ENCODE measurements at regions not wholly inside any gene's neighbourhood (a gene's known extent, or its start where the extent isn't known, plus 50 kb on each side); places are given as distances from the start of the nearest gene placed in this dataset.
"Not testable (repeated sequence)": the region's sequence is repeated elsewhere in the genome, so short reads cannot be mapped to it uniquely, and the experiment has no call there.

GRCh38 chr17:16870253-16871245, 101.4 kb downstream of the TNFRSF13B start:
- DNase-seq (ENCODE audit: low spot score): no peak

GRCh38 chr17:16869531-16870252, 102.2 kb downstream of the TNFRSF13B start:
- not testable (repeated sequence) for DNase-seq (ENCODE audit: low spot score)

- not testable (repeated sequence) for DNase-seq (ENCODE audit: low spot score)
These were observed 103.3 kb downstream of the TNFRSF13B start for GRCh38 chr17:16868616-16869015.

GRCh38 chr17:16867545-16867944, 104.4 kb downstream of the TNFRSF13B start:
- DNase-seq (ENCODE audit: low spot score): not testable (repeated sequence)

- DNase-seq (ENCODE audit: low spot score): not testable (repeated sequence)
These were observed 105.1 kb downstream of the TNFRSF13B start for GRCh38 chr17:16866841-16867240.

- peak; percentile 16 for DNase-seq (ENCODE audit: low spot score)
These were observed 105.5 kb downstream of the TNFRSF13B start for GRCh38 chr17:16866436-16866835.

- DNase-seq (ENCODE audit: low spot score): peak; percentile 32
These were observed 106.2 kb downstream of the TNFRSF13B start for GRCh38 chr17:16865704-16866103.

- not testable (repeated sequence) for DNase-seq (ENCODE audit: low spot score)
These were observed 106.8 kb downstream of the TNFRSF13B start for GRCh38 chr17:16865077-16865613.

- DNase-seq (ENCODE audit: low spot score): peak; percentile 40
These were observed 107.3 kb downstream of the TNFRSF13B start for GRCh38 chr17:16864462-16865076.

- DNase-seq (ENCODE audit: low spot score): peak; percentile 91
These were observed 110.8 kb downstream of the TNFRSF13B start for GRCh38 chr17:16861152-16861551.

- not testable (repeated sequence) for DNase-seq (ENCODE audit: low spot score)
These were observed 111.5 kb downstream of the TNFRSF13B start for GRCh38 chr17:16860467-16860866.

GRCh38 chr17:16859515-16859914, 112.4 kb downstream of the TNFRSF13B start:
- not testable (repeated sequence) for DNase-seq (ENCODE audit: low spot score)

GRCh38 chr17:16857746-16858145, 114.2 kb downstream of the TNFRSF13B start:
- not testable (repeated sequence) for DNase-seq (ENCODE audit: low spot score)

GRCh38 chr17:16856846-16857245, 115.1 kb downstream of the TNFRSF13B start:
- DNase-seq (ENCODE audit: low spot score): not testable (repeated sequence)

GRCh38 chr17:16856171-16856570, 115.7 kb downstream of the TNFRSF13B start:
- not testable (repeated sequence) for DNase-seq (ENCODE audit: low spot score)

GRCh38 chr17:16854636-16855035, 117.3 kb downstream of the TNFRSF13B start:
- not testable (repeated sequence) for DNase-seq (ENCODE audit: low spot score)

- DNase-seq (ENCODE audit: low spot score): no peak
These were observed 118.1 kb downstream of the TNFRSF13B start for GRCh38 chr17:16853661-16854320.

GRCh38 chr17:16849861-16850260, 122.1 kb downstream of the TNFRSF13B start:
- DNase-seq (ENCODE audit: low spot score): not testable (repeated sequence)

- not testable (repeated sequence) for DNase-seq (ENCODE audit: low spot score)
These were observed 122.9 kb downstream of the TNFRSF13B start for GRCh38 chr17:16848997-16849396.

GRCh38 chr17:16845098-16845497, 126.8 kb downstream of the TNFRSF13B start:
- not testable (repeated sequence) for DNase-seq (ENCODE audit: low spot score)

- DNase-seq (ENCODE audit: low spot score): not testable (repeated sequence)
These were observed 127.2 kb downstream of the TNFRSF13B start for GRCh38 chr17:16844669-16845068.
